Right cardiac atrium (tissue), 5 donors: ENCODE measurements at regions not wholly inside any gene's neighbourhood (a gene's known extent, or its start where the extent isn't known, plus 50 kb on each side); places are given as distances from the start of the nearest gene placed in this dataset.
A peak's percentile ranks its signal among the peaks of the same experiment; 100 is the strongest.
"Not testable (repeated sequence)": the region's sequence is repeated elsewhere in the genome, so short reads cannot be mapped to it uniquely, and the experiment has no call there.

Source experiments
- ATAC-seq, 2 donors: fragments of 200-7000 bp; cut with Tn5 transposase; one replicate each; pipeline versions ENCODE4 v1.8.0 to v1.9.1; 2020; ENCODE audit warnings: moderate library complexity in 2 of 2, mild to moderate bottlenecking in 1 of 2
- DNase-seq, 3 donors: peaks; one replicate each; pipeline ENCODE4 v3.0.0-alpha.2; 2020
- H3K27ac ChIP-seq: one replicate; pipeline ENCODE4 v1.5.1; 2013; ENCODE audit warnings: mild to moderate bottlenecking, low read length, control low read depth, moderate library complexity
- H3K27me3 ChIP-seq: one replicate; pipeline ENCODE4 v1.6.1; 2013; ENCODE audit not compliant: control insufficient read depth, insufficient read depth
- H3K4me1 ChIP-seq: one replicate; pipeline ENCODE4 v1.6.1; 2013; ENCODE audit warnings: low read length; ENCODE audit not compliant: control insufficient read depth, insufficient read depth
- H3K4me3 ChIP-seq: one replicate; pipeline ENCODE4 v1.5.1; 2013; ENCODE audit warnings: low read length, control low read depth
- H3K9me3 ChIP-seq: one replicate; pipeline ENCODE4 v1.6.1; 2013; ENCODE audit warnings: low read length; ENCODE audit not compliant: control insufficient read depth
- WGBS: extraction: QIAGEN DNeasy Blood & Tissue Kit; methylation state at CpG from one replicate; pipeline ENCODE4 v1.1.7; 2013; 5-methylcytosine and 5-hydroxymethylcytosine counted together
- intact Hi-C, 4 donors: fragments of 100-400 bp; cut with DNase I; formaldehyde crosslinking; loops; one replicate each; pipeline versions ENCODE4 v1.11.0 to v1.14.0; 2022 to 2023
- donor health status: healthy with polysubstance abuse.
- donor health status: DM: no; HTN: yes; CAD: no.
- donor health status: DM: no; HTN: no; CAD: no.
- donor health status: DM: no; HTN: yes; CAD: no; lungs with severe emphysema.
- donor health status: DM: yes; HTN: yes; CAD: no.

DNA sequence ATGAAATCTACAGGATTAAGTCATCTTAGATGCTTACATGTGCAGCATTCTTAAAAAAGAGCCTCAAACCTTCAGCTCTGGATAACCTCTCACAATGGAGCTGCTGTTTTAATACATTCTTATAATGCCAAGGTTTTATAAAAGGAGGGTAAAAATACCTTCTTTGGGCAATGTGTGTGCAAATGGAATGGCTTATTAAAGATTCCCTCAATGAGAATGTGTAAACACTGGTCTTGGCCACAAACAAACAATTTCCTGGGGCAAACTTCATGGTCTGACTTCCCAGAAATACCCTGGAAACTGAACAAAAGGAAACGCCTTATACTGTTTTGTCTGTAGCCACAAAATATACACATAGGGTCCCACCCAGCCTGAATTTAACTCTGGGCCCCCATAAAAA lies 148.6 kb upstream of the INTU start:
- no peak for DNase-seq
- Histone ChIP-seq H3K4me1 (no peaks in the 10 kb centered on the region), H3K27me3 (no peaks in the 10 kb centered on the region), H3K4me3 (no peak overlapping the region), H3K27ac (no peak overlapping the region), H3K9me3 (no peaks in the 10 kb centered on the region)
- intact Hi-C loops, result no loop called here
- WGBS, result 51% methylated on average over 1 of the region's 1 CpG
- no peak for ATAC-seq

DNA sequence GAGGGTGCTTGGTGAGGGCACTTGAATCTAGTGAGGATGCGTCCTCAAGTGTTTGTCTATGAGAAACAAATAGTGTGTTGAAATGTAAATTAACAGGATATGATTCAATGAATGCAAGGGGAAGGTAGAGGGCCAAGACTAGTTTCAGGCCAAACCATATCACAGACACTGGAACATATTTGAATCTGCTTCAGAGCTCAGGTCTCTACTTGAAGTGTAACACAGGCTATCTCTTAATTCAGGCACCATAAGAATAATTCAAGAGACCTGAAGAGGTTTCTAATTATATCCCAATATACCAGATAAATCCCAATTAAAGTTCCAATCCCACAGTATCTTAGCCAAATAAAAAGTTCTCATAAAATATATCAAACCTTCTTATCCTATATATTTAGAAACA lies 146.5 kb upstream of the INTU start:
- DNase-seq (no peak), ATAC-seq (no peak)
- intact Hi-C loops, result no loop called here

GRCh38 chr4:127491571-127491970 lies 141.2 kb upstream of the INTU start:
- no peak for DNase-seq
- H3K27ac ChIP-seq, result no peak overlapping the region
- ATAC-seq, result no peak
- no peak overlapping the region for H3K4me3 ChIP-seq
- H3K27me3 ChIP-seq, result no peaks in the 10 kb centered on the region
- H3K9me3 ChIP-seq, result no peaks in the 10 kb centered on the region
- H3K4me1 ChIP-seq, result no peaks in the 10 kb centered on the region
- intact Hi-C loops, result no loop called here

More for the DNA sequence above, 146.5 kb upstream of the INTU start:
- WGBS, result 71% methylated on average over 1 of the region's 1 CpG
- Histone ChIP-seq H3K27me3 (no peaks in the 10 kb centered on the region), H3K4me1 (no peaks in the 10 kb centered on the region), H3K4me3 (no peak overlapping the region), H3K9me3 (no peaks in the 10 kb centered on the region), H3K27ac (no peak overlapping the region)

GRCh38 chr4:127496875-127497274 lies 135.9 kb upstream of the INTU start:
- H3K27ac ChIP-seq, ATAC-seq, H3K4me1 ChIP-seq, H3K4me3 ChIP-seq, intact Hi-C loops, H3K27me3 ChIP-seq, DNase-seq, H3K9me3 ChIP-seq: not testable (repeated sequence)
- 92% methylated on average over 9 of the region's 9 CpGs for WGBS

DNA sequence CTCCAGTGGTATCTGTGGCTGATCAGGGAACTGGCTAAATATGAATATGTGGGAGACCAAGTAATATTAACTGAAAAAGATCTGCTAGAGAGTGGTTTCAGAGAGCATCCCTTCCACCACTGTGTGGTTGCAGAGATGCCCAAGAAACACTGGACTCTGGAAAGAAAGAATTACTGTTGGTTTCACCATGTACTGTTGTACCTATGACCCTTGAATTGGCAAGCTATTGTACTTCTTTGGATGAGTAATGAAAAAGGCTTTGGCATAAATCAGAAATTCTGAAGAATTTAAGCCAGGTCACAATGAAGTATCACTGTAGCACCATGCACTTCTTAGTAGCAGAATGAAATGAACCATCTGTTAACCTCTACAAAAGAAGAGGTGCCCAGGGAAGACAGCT lies 134.4 kb upstream of the INTU start:
- Histone ChIP-seq H3K4me1 (no peaks in the 10 kb centered on the region), H3K4me3 (no peak overlapping the region), H3K9me3 (no peaks in the 10 kb centered on the region), H3K27ac (no peak overlapping the region), H3K27me3 (no peaks in the 10 kb centered on the region)
- ATAC-seq (no peak), DNase-seq (no peak)
- intact Hi-C loops, result no loop called here

DNA sequence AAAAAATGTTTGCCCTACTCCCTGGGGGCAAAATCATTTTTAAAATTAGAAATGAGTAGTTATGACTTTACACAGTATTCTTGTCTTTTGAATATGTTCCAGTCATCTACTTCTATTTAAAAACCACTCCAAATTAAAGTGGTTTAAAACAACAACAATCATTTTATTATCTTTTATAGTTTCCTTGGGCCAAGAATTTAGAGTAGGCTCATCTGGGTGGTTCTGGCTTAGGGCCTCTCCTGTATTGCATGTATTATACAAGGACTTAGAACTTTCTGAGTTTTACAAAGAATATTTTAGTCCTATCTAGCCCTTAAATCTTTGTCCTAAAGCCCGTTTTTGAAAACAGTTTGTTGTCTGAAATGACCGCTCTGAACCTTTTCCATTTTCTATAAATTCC lies 132.5 kb upstream of the INTU start:
- Histone ChIP-seq H3K9me3 (no peaks in the 10 kb centered on the region), H3K4me1 (no peaks in the 10 kb centered on the region), H3K27ac (no peak overlapping the region), H3K27me3 (no peaks in the 10 kb centered on the region), H3K4me3 (no peak overlapping the region)
- DNase-seq (no peak), ATAC-seq (peak in 1 of 2 donors; percentile 47)
- WGBS, result 60% methylated on average over 2 of the region's 2 CpGs
- intact Hi-C loops, result no loop called here

DNA sequence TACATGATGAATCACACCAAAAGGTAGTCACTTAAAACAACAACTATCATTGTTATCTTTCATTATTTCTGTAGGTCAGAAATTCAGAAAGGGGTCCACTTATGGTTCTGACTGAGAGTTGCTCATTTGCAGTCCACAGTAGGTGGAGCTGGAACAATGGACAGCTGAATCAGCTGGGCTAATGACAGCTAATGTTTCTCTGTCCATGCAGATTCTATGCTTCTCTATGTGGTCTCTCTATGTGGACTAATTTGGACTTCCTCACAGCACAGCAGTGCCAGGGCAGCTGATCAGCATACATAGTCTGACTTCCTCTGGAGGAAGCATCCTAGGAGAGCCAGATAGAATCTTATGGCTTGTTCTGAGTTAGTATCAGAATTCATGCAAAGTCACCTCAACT lies 131.7 kb upstream of the INTU start:
- no peak overlapping the region for H3K27ac ChIP-seq
- ATAC-seq, result peak; percentile 50
- H3K27me3 ChIP-seq, result no peaks in the 10 kb centered on the region
- H3K9me3 ChIP-seq, result no peaks in the 10 kb centered on the region
- no peak overlapping the region for H3K4me3 ChIP-seq
- intact Hi-C loops, result no loop called here
- H3K4me1 ChIP-seq, result no peaks in the 10 kb centered on the region
- DNase-seq, result peak in 1 of 3 donors; percentile 47

DNA sequence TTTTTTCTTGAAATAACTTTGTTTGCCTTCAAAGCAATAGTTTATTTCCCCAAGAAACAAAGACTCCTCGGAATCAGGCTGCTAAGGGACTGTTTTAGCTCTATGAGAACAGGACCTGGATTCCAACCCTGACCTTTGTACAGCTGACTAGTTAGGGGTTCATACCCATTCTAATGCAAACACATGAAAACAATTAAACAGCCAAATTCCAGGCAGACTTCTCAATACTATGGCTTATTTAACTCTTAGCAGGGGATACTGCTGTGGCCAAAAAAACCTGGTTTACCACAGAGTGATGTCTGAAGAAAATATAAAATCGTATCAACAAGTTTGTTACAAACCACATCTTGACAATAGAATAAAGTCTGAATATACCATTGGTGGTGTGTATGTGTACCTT lies 129.6 kb upstream of the INTU start:
- WGBS, result 71% methylated on average over 2 of the region's 2 CpGs
- ATAC-seq (no peak), DNase-seq (no peak)
- Histone ChIP-seq H3K4me3 (no peak overlapping the region), H3K27me3 (no peaks in the 10 kb centered on the region), H3K9me3 (no peaks in the 10 kb centered on the region), H3K27ac (no peak overlapping the region), H3K4me1 (no peaks in the 10 kb centered on the region)
- intact Hi-C loops, result no loop called here

DNA sequence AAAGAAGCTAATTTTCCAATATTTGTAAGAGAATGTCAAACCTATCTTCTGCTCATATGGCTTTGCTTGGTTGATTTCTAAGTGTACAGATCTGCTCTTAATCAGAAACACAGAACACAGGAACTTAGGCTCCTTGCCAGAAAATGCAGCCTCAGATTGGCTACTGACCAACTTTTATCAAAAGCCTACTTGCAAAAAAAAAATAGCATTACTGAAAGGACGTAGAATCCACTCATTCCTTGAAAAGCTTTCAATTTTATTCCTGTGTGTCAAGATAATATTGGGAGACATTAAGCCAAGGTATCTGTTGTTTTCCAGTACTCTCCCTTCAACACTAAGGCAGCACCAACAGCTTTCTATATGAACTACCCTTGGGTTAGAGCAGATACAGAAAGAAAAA lies 127.6 kb upstream of the INTU start:
- 4% methylated on average over 1 of the region's 1 CpG for WGBS
- Histone ChIP-seq H3K4me1 (no peaks in the 10 kb centered on the region), H3K9me3 (no peaks in the 10 kb centered on the region), H3K27ac (no peak overlapping the region), H3K27me3 (no peaks in the 10 kb centered on the region), H3K4me3 (no peak overlapping the region)
- ATAC-seq (peak; percentile 35 to 53), DNase-seq (no peak)
- intact Hi-C loops, result no loop called here

GRCh38 chr4:127506283-127506682 lies 126.5 kb upstream of the INTU start:
- H3K9me3 ChIP-seq, result no peaks in the 10 kb centered on the region
- H3K27ac ChIP-seq, result no peak overlapping the region
- H3K4me1 ChIP-seq, result no peaks in the 10 kb centered on the region
- DNase-seq, result peak in 2 of 3 donors; percentile 58 to 64
- H3K27me3 ChIP-seq, result no peaks in the 10 kb centered on the region
- WGBS, result 50% methylated on average over 1 of the region's 1 CpG
- ATAC-seq, result peak in 1 of 2 donors; percentile 71
- H3K4me3 ChIP-seq, result no peak overlapping the region
- intact Hi-C loops, result no loop called here

- Histone ChIP-seq H3K27ac (no peak overlapping the region), H3K4me1 (no peaks in the 10 kb centered on the region), H3K27me3 (no peaks in the 10 kb centered on the region), H3K9me3 (no peaks in the 10 kb centered on the region), H3K4me3 (no peak overlapping the region)
- intact Hi-C loops, result no loop called here
- DNase-seq (no peak), ATAC-seq (no peak)
- 58% methylated on average over 1 of the region's 1 CpG for WGBS
These were observed 123.6 kb upstream of the INTU start for GRCh38 chr4:127509155-127509554.

DNA sequence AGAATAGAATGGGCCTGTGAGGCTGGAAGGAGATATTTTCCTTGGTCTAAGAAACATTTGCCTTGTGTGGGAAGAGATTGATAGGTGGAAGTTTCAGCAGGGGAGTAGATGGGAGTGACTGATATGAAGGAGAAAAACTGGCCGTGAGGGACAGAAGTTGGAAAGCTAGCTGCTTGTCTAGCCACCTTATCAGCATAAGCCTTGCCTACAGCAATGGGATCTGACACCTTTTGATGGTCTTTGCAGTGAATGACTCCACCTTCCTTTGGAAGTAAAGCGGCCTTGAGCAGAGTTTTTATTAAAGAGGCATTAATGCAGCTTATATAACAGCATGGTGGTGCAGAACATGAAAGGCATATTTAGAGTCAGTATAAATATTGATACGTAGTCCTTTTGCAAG lies 120.1 kb upstream of the INTU start:
- ATAC-seq, H3K4me1 ChIP-seq, DNase-seq, H3K27ac ChIP-seq, intact Hi-C loops, H3K4me3 ChIP-seq, H3K9me3 ChIP-seq, H3K27me3 ChIP-seq: not testable (repeated sequence)
- 74% methylated on average over 3 of the region's 3 CpGs for WGBS
